WTC11 (cell line): ENCODE measurements at regions not wholly inside any gene's neighbourhood (a gene's known extent, or its start where the extent isn't known, plus 50 kb on each side); places are given as distances from the start of the nearest gene placed in this dataset.

ENCODE experiments used
- ATAC-seq: fragments of 200-7000 bp; cut with Tn5 transposase; 2 replicates; pipeline ENCODE4 v1.10.0; 2021; ENCODE audit warnings: mild to moderate bottlenecking, moderate library complexity
- CTCF ChIA-PET: fragments of 300-600 bp; sonication (Branson Sonifier 250); formaldehyde crosslinking; loops from one replicate; lab custom pipeline; 2021; ENCODE audit warnings: antibody characterized with exemption; lab: Charles Lee
- POLR2A ChIA-PET: fragments of 350-600 bp; sonication (Branson Sonifier 250); formaldehyde crosslinking; loops from one replicate; lab custom pipeline; 2021; ENCODE audit warnings: antibody characterized with exemption; lab: Charles Lee
- DNase-seq: peaks from one replicate; pipeline ENCODE4 v3.0.0; 2021; ENCODE audit warnings: low spot score
- H3K27ac Mint-ChIP-seq: 2 replicates; pipeline ENCODE4 v1.8.0; 2021; ENCODE audit warnings: mixed read lengths
- H3K27me3 Mint-ChIP-seq: 2 replicates; pipeline ENCODE4 v1.8.0; 2021; ENCODE audit warnings: low read depth, mild to moderate bottlenecking, moderate library complexity, mixed read lengths
- H3K36me3 Mint-ChIP-seq: 2 replicates; pipeline ENCODE4 v1.8.0; 2021; ENCODE audit warnings: mixed read lengths
- H3K4me1 Mint-ChIP-seq: 2 replicates; pipeline ENCODE4 v1.8.0; 2022; ENCODE audit warnings: mixed read lengths
- H3K4me3 Mint-ChIP-seq: 2 replicates; pipeline ENCODE4 v1.8.0; 2021; ENCODE audit warnings: mild to moderate bottlenecking, moderate library complexity, mixed read lengths
- H3K9me3 Mint-ChIP-seq: 2 replicates; pipeline ENCODE4 v1.8.0; 2021; ENCODE audit warnings: mixed read lengths
- AR ChIP-seq: fragments of 250-450 bp; sonication (Bioruptor Pico); IDR thresholded peaks from 2 replicates; pipeline ENCODE4 v1.9.0; 2021; ENCODE audit warnings: mild to moderate bottlenecking
- ESRRA ChIP-seq: sonication (generic); formaldehyde crosslinking; IDR thresholded peaks from 2 replicates; pipeline ENCODE4 v1.8.1; 2022; ENCODE audit warnings: mild to moderate bottlenecking, missing genetic modification reagents, borderline replicate concordance
- FOXJ3 ChIP-seq: sonication (generic); formaldehyde crosslinking; IDR thresholded peaks from 2 replicates; pipeline ENCODE4 v1.9.0; 2021; ENCODE audit warnings: missing genetic modification reagents, mild to moderate bottlenecking, borderline replicate concordance
- FOXK1 ChIP-seq: sonication (generic); formaldehyde crosslinking; IDR thresholded peaks from 2 replicates; pipeline ENCODE4 v1.8.0; 2022; ENCODE audit warnings: mild to moderate bottlenecking, moderate library complexity, missing genetic modification reagents
- GABPB1 ChIP-seq: sonication (generic); formaldehyde crosslinking; IDR thresholded peaks from 2 replicates; pipeline ENCODE4 v1.8.1; 2023; ENCODE audit warnings: mild to moderate bottlenecking, missing genetic modification reagents
- HMGA2 ChIP-seq: fragments of 250-450 bp; sonication (Bioruptor Pico); IDR thresholded peaks from 2 replicates; pipeline ENCODE4 v1.4.0; 2021; ENCODE audit warnings: mild to moderate bottlenecking, moderate library complexity
- MXD4 ChIP-seq: fragments of 250-450 bp; sonication (Bioruptor Pico); IDR thresholded peaks from 2 replicates; pipeline ENCODE4 v1.8.0; 2021; ENCODE audit warnings: mild to moderate bottlenecking, moderate library complexity, borderline replicate concordance
- TCF7 ChIP-seq: sonication (generic); formaldehyde crosslinking; IDR thresholded peaks from 2 replicates; pipeline ENCODE4 v1.8.0; 2022; ENCODE audit warnings: mild to moderate bottlenecking, low read depth, missing genetic modification reagents, moderate library complexity
- USF1 ChIP-seq: sonication (generic); formaldehyde crosslinking; IDR thresholded peaks from 2 replicates; pipeline ENCODE4 v1.8.0; 2022; ENCODE audit warnings: mild to moderate bottlenecking, missing genetic modification reagents
- ZBTB21 ChIP-seq: sonication (generic); formaldehyde crosslinking; IDR thresholded peaks from 2 replicates; pipeline ENCODE4 v1.8.1; 2023; ENCODE audit warnings: mild to moderate bottlenecking, missing genetic modification reagents, borderline replicate concordance
- ZMAT4 ChIP-seq: fragments of 250-450 bp; sonication (Bioruptor Pico); IDR thresholded peaks from 2 replicates; pipeline ENCODE4 v1.9.0; 2021; ENCODE audit warnings: mild to moderate bottlenecking
- ZNF232 ChIP-seq: sonication (generic); formaldehyde crosslinking; IDR thresholded peaks from 2 replicates; pipeline ENCODE4 v1.8.0; 2022; ENCODE audit warnings: mild to moderate bottlenecking, missing genetic modification reagents
- ZNF425 ChIP-seq: fragments of 250-450 bp; sonication (Bioruptor Pico); conservative IDR thresholded peaks from 2 replicates; pipeline ENCODE4 v1.9.0; 2021; ENCODE audit warnings: mild to moderate bottlenecking
- ZNF532 ChIP-seq: fragments of 250-450 bp; sonication (Bioruptor Pico); IDR thresholded peaks from 2 replicates; pipeline ENCODE4 v1.9.0; 2021; ENCODE audit warnings: mild to moderate bottlenecking, borderline replicate concordance
- ZNF671 ChIP-seq: fragments of 250-450 bp; sonication (Bioruptor Pico); IDR thresholded peaks from 2 replicates; pipeline ENCODE4 v1.8.0; 2021; ENCODE audit warnings: mild to moderate bottlenecking
- TF ChIP-seq, protein P1 (sequence below): sonication (generic); formaldehyde crosslinking; IDR thresholded peaks from 2 replicates; pipeline ENCODE4 v1.8.0; 2023; ENCODE audit warnings: mild to moderate bottlenecking, missing genetic modification reagents
- TF ChIP-seq, protein P2 (sequence below): fragments of 250-450 bp; sonication (Bioruptor Pico); IDR thresholded peaks from 2 replicates; pipeline ENCODE4 v2.1.2; 2022; ENCODE audit warnings: mild to moderate bottlenecking, moderate library complexity
- TF ChIP-seq, protein P3 (sequence below): sonication (generic); formaldehyde crosslinking; IDR thresholded peaks from 2 replicates; pipeline ENCODE4 v1.8.1; 2023; ENCODE audit warnings: mild to moderate bottlenecking, missing genetic modification reagents

- TF ChIP-seq, protein P1, sequence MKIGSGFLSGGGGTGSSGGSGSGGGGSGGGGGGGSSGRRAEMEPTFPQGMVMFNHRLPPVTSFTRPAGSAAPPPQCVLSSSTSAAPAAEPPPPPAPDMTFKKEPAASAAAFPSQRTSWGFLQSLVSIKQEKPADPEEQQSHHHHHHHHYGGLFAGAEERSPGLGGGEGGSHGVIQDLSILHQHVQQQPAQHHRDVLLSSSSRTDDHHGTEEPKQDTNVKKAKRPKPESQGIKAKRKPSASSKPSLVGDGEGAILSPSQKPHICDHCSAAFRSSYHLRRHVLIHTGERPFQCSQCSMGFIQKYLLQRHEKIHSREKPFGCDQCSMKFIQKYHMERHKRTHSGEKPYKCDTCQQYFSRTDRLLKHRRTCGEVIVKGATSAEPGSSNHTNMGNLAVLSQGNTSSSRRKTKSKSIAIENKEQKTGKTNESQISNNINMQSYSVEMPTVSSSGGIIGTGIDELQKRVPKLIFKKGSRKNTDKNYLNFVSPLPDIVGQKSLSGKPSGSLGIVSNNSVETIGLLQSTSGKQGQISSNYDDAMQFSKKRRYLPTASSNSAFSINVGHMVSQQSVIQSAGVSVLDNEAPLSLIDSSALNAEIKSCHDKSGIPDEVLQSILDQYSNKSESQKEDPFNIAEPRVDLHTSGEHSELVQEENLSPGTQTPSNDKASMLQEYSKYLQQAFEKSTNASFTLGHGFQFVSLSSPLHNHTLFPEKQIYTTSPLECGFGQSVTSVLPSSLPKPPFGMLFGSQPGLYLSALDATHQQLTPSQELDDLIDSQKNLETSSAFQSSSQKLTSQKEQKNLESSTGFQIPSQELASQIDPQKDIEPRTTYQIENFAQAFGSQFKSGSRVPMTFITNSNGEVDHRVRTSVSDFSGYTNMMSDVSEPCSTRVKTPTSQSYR: no peak
- TF ChIP-seq, all 79 proteins: peak for 0
Measured at GRCh38 chr18:45328811-45329210, 286.5 kb upstream of the SLC14A2 start (continued).

DNA sequence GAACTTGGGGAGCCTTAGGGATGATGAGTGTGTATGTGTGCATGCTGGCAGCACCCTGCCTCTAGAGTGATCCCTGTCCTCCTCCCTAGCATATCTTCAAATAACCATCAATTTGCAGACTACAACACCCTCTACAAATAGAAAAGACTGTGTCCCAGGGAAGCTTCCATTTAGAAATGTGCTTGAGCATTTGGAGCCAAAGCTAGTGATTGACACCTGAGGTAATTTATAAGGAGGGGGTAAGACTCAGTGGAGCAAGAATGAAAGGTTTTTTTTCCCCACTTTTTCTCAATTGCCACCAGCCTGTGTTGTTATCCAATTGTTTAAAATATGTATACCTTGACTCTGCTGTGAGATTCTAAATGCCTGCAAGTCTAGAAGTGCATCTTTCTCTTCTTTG lies 286.0 kb upstream of the SLC14A2 start:
- no peak for TF ChIP-seq FOXJ3 (CRISPR knock-in tag)
- TF ChIP-seq ESRRA: no peak
- TF ChIP-seq ZBTB21 (CRISPR knock-in tag): no peak
- no peak for TF ChIP-seq GABPB1 (CRISPR knock-in tag)
- TF ChIP-seq HMGA2 (CRISPR knock-in tag): no peak
- TF ChIP-seq ZNF532: no peak
- no peak for TF ChIP-seq ZMAT4 (CRISPR knock-in tag)
- TF ChIP-seq MXD4 (CRISPR knock-in tag): no peak
- no peak for TF ChIP-seq TCF7 (CRISPR knock-in tag)
- TF ChIP-seq AR (CRISPR knock-in tag): no peak
- H3K27me3 Mint-ChIP-seq: no peaks in the 10 kb centered on the region
- H3K4me1 Mint-ChIP-seq: peaks cover 11% of the 10 kb centered on the region
- no peak overlapping the region for H3K27ac Mint-ChIP-seq
- no peak overlapping the region for H3K4me3 Mint-ChIP-seq
- no peaks in the 10 kb centered on the region for H3K9me3 Mint-ChIP-seq
- ChIA-PET CTCF (no interaction called here), POLR2A (no interaction called here)
- no peak for DNase-seq
- no peak for ATAC-seq
- H3K36me3 Mint-ChIP-seq: no peaks in the 10 kb centered on the region

DNA sequence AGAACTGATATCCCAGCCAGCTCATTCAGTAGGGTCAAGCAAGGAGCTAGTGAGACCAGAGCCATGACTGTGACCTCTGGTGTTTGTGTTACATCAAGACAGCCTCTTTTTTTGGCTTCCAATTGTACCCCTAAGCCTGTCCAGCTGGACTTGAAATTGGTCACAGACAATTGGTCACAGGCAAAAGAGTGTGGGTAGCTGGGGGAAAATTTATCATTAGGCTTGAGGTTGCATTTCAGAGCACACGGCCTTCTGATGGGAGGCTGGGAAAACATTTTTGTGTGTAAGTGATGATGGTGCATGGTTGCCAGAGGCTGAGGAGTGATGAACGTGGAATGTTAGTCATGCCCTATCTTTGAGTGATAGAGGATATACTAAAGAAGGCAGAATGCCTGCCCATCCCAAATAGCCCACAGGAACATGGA lies 285.1 kb upstream of the SLC14A2 start:
- CTCF ChIA-PET: no interaction called here
- DNase-seq (no peak), ATAC-seq (no peak)
- Mint-ChIP-seq H3K36me3 (no peaks in the 10 kb centered on the region), H3K4me3 (no peak overlapping the region), H3K27ac (no peak overlapping the region), H3K9me3 (no peaks in the 10 kb centered on the region), H3K4me1 (peaks cover 3% of the 10 kb centered on the region), H3K27me3 (no peaks in the 10 kb centered on the region)
- POLR2A ChIA-PET: no interaction called here
- TF ChIP-seq, protein P2, sequence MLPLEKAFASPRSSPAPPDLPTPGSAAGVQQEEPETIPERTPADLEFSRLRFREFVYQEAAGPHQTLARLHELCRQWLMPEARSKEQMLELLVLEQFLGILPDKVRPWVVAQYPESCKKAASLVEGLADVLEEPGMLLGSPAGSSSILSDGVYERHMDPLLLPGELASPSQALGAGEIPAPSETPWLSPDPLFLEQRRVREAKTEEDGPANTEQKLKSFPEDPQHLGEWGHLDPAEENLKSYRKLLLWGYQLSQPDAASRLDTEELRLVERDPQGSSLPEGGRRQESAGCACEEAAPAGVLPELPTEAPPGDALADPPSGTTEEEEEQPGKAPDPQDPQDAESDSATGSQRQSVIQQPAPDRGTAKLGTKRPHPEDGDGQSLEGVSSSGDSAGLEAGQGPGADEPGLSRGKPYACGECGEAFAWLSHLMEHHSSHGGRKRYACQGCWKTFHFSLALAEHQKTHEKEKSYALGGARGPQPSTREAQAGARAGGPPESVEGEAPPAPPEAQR (CRISPR knock-in tag): no peak
- TF ChIP-seq, protein P3, sequence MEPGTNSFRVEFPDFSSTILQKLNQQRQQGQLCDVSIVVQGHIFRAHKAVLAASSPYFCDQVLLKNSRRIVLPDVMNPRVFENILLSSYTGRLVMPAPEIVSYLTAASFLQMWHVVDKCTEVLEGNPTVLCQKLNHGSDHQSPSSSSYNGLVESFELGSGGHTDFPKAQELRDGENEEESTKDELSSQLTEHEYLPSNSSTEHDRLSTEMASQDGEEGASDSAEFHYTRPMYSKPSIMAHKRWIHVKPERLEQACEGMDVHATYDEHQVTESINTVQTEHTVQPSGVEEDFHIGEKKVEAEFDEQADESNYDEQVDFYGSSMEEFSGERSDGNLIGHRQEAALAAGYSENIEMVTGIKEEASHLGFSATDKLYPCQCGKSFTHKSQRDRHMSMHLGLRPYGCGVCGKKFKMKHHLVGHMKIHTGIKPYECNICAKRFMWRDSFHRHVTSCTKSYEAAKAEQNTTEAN (CRISPR knock-in tag): no peak
- TF ChIP-seq USF1 (no peak), FOXK1 (CRISPR knock-in tag) (no peak), ZNF425 (CRISPR knock-in tag) (no peak), ZNF232 (CRISPR knock-in tag) (no peak), ZNF671 (CRISPR knock-in tag) (no peak)
